NCI-H146 treated with DMSO at 0.1 percent for 48 hours (cell line): ENCODE measurements at regions not wholly inside any gene's neighbourhood (a gene's known extent, or its start where the extent isn't known, plus 50 kb on each side); places are given as distances from the start of the nearest gene placed in this dataset.

Experiments
- DNase-seq: peaks from one replicate; lab custom pipeline; 2025; ENCODE audit not compliant: unreplicated experiment; lab: John Stamatoyannopoulos, UW

GRCh38 chr21:16406355-16406754, 676.6 kb downstream of the USP25 start:
- DNase-seq, result no peak

DNA sequence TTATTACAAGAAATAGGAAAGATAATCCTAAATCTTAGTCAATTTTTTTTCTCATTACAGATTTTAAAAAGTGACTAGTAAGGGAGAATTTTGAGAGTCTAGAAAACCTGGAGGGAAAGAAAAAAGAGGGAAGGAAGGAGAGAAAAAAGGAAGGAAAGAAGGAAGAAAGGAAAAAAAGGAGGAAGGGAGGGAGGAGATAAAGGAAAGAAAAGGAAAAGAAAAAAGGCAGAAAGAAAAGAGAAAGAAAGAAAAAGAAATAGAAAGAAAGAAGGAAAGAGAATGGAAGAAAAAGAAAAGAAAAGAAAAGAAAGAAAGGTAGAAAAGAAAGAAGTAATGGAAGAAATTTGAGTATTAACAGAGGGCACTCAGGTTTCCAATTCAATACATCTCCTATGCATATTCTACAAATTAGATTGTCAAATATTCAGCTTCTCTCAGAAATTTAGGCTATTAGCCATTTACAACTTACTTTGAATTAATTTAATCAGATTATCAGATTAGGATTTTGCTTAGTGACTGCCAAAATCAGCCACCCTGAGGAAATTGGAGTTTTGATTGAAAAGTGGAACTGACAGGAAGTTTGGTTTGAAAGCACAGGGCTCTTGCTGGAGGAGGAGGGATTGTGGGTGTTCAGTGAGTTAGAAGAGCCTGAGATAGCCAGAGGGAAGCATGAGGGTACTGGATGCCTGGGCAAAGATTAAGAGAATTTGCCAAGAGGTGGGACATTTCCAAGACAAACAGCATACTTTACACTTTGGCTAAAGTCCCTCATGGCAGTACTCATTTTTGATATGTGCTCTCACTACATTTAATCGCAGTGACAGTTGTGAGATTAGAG, 677.8 kb downstream of the USP25 start:
- no peak for DNase-seq

DNA sequence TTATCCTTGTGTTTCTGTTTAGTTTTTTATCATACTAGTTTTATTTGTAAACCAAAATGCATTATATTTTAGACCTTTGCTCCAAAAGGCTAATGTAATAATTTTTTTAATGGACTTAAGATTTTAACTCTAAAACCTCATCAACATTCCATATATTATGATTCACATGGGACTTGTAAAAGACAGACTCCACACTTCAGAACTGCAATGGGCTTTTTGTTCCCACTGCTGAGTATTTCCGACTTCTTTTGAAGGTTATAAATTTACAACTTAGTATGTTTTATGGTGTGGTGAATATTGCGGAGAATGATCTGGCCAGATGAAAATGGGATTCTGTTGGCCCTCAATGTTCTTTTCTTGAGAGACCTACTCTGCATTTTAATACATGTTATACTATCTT, 678.5 kb downstream of the USP25 start:
- no peak for DNase-seq

DNA sequence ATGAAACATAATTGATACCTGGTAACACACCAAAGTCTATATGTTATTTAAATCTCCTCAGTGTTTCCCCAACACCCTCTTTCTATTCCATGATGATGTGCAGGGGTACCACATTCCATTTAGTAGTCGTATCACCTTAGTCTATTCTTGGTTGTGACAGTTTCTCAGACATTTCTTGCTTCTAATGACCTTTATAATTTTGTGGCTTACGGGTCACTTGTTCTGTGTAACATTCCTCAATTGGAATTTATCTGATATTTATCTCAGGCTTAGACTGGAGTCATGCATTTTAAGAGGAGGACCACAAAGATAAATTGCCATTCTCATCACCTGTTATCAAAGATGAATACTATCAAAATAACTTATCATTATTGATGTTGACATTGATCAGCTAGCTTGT, 679.6 kb downstream of the USP25 start:
- no peak for DNase-seq

- DNase-seq, result no peak
These were observed 688.4 kb downstream of the USP25 start for GRCh38 chr21:16418226-16418625.

DNA sequence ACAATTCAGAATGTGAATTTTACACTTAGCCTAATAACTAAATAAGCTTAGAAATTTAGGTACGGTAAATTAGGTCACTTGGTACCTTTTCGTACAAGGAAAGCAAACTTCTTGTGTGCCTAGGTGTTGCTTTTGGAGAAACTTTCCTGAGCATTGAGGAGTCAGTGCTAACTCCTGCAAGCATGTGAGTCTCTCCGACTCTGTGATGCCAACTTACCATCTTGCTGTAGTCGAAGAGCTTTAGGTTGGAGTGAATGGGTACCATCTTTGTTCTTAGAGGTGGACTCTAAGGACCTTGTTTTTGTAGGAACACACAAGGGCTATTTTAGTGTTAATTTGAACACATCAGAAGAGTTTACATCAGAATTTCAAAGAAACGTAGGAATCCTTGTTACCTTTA, 688.9 kb downstream of the USP25 start:
- no peak for DNase-seq

GRCh38 chr21:16419188-16419921, 689.6 kb downstream of the USP25 start:
- DNase-seq, result no peak

GRCh38 chr21:16420031-16420724, 690.4 kb downstream of the USP25 start:
- DNase-seq, result no peak

DNA sequence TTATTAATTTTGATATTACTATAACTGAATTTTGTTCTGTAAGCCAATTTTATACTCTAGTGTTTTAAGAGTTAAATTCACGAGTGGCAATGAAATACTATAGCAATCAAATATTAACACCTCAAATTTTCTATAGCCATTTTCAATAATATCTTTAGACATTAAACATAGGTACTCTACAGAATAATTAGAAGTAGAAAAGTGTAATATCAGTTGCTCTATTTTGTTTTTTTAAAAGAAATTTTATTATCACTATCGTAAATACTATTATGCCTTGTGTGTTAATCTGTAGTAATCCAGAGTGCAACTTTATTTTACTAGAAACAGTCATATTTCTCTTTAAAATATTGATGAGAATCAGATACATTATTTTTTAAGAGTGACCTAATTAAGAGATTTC, 691.2 kb downstream of the USP25 start:
- no peak for DNase-seq

DNA sequence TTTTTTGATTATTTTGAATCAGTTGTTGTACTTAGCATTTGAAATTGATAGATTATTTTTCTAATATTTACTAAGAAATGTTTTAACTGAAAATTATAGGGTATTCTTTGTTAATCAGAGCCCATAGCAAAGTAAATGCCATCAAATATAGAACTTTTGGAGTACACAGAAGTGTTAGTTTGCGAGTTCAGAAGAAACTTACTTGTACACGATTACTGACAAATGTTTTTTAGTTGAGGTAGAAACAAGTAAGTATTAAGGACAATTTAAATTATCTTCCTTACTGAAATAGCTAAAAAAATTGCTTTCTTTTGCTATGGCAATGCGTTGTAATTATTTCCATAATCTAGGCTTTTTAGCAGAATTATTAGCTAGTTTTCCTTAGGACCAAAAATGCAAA, 692.2 kb downstream of the USP25 start:
- no peak for DNase-seq

DNA sequence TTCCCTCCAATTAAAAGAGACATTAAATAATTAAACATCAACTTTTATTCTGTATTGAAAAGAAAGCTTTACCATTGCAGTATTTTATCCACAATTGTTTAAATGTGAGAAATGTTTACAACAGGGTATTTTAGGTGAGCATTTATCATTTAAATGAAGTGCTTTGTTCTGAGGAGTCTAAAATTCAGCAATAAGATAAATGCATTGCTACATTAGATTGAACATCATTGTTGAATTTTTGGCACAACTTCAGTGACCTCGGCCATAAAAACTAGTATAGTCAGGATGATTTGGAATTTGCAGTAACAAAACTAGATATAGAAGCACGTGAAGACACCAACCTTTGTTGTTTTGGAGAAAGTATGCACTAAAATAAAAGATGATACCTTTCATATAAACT, 692.9 kb downstream of the USP25 start:
- no peak for DNase-seq

GRCh38 chr21:16423921-16424320, 694.1 kb downstream of the USP25 start:
- DNase-seq, result no peak

- DNase-seq, result no peak
These were observed 694.6 kb downstream of the USP25 start for GRCh38 chr21:16424331-16424751.

DNA sequence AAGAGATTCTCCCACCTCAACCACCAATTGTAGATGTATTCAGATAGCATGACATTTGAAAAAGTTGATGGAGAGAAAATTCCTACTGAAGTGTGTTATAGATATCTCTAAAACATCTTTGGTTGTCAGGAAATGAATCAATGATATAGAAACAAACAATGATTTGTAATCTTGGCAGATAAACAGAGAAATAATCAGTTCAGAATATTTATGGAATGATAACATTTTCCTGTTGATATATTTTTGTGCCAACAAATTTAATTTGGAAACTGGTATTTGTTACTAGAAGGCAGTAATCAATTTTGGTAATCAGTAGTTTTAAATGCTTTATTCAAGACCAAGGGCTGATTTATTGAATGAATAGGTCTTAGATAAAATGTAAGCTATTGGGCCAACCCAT, 695.6 kb downstream of the USP25 start:
- no peak for DNase-seq

DNA sequence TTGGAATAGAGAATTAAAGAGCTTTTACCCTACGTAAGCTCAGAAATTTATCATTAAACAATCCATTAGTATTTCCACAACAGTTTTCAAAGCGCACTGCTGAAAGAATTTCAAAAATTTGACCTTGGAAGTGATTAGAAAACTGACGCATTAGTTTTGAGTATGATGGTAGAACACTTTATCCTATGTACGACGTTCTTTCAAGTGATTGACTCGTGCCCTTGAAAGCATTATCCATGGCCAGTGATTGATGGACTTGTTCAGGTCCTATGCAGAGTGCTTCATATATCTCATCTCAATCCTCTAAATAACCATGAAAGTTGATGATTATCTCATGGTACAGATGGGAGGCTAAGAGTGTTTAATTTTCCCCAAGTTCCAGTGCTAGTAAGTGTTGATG, 697.2 kb downstream of the USP25 start:
- no peak for DNase-seq

- no peak for DNase-seq
These were observed 697.9 kb downstream of the USP25 start for GRCh38 chr21:16427587-16428087.

DNA sequence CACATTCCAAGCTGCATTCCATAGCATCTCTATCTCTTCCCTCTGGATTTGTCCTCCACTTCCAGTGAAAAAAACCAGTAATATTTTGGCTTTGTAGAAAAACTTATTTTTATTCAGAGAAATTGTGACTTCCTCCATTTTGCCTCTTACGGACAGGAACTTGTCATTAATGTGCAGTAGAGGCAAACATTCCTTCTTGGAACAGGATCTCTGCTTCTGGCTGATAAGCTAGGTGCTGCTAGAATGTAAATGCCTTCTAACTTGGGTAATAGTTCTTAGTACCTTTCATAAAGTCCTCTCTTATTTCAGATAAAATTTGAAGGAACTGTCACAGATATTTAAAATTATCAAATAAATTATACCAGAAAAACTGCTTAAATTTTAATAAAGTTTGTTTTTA, 707.8 kb downstream of the USP25 start:
- no peak for DNase-seq

DNA sequence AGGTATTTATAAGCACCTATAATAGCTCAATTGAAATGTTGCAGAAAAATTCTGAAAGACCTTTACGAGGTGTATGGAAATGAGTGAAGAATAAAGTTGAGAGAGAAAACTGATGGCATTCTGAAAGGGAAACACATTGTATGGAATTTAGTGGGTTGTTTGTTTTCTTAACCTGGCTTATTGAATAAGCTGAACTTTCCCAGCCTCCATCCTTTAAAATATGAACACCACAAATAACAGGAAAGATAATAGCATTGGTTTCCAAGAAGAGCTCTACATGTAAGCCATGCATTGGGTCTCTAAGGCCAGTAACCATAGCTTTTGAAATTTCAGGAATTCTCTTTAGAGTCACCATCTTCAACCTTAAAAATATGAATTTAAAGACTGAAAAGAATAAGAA, 709.0 kb downstream of the USP25 start:
- no peak for DNase-seq

- DNase-seq, result no peak
These were observed 712.0 kb downstream of the USP25 start for GRCh38 chr21:16441789-16442188.

DNA sequence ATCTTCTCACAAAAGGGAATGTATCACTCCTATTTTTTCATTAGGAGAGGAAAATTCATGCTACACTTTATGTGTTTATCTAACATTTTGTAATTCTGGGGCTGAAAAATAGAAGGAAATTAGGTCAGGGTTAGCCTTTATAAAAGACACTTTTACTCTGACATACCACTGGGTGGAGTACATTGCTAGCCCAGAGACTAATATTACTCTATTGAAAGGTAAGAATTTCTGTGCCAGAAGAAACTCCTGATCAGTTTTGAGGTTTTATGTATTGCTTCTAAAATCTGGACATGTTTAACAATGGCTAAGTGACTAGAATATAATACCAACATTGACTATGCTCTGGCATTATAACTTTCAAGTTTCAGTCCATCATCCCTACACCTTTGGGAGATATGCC, 724.6 kb downstream of the USP25 start:
- no peak for DNase-seq

GRCh38 chr21:16455526-16455925, 725.7 kb downstream of the USP25 start:
- no peak for DNase-seq

GRCh38 chr21:16455978-16456377, 726.2 kb downstream of the USP25 start:
- no peak for DNase-seq
